H1 (cell line): ENCODE measurements at regions not wholly inside any gene's neighbourhood (a gene's known extent, or its start where the extent isn't known, plus 50 kb on each side); places are given as distances from the start of the nearest gene placed in this dataset.
"Not testable (repeated sequence)": the region's sequence is repeated elsewhere in the genome, so short reads cannot be mapped to it uniquely, and the experiment has no call there.

Source experiments
- CTCF ChIA-PET: fragments of 300-600 bp; sonication (Branson Sonifier 250); formaldehyde crosslinking; loops from one replicate; lab custom pipeline; 2021; ENCODE audit not compliant: partially characterized antibody; lab: Charles Lee
- POLR2A ChIA-PET: fragments of 300-600 bp; sonication (Branson Sonifier 250); formaldehyde crosslinking; loops from one replicate; lab custom pipeline; 2021; ENCODE audit warnings: inconsistent platforms; ENCODE audit not compliant: partially characterized antibody; lab: Charles Lee
- DNase-seq, 2 experiments: peaks; one replicate each; pipeline versions ENCODE4 v3.0.0 to v3.0.0-alpha.2; 2010 to 2022; ENCODE audit warnings: low spot score in 2 of 2, low read depth in 1 of 2, mixed read lengths in 1 of 2
- FAIRE-seq: peaks from 2 replicates; lab custom pipeline; 2011; peaks lifted over from hg19 to GRCh38; lab: Jason Lieb, UNC
- H2AFZ ChIP-seq: 2 replicates; pipeline ENCODE4 v1.8.1; 2012; ENCODE audit warnings: low read length, inconsistent platforms
- H2AK5ac ChIP-seq: 2 replicates; pipeline ENCODE4 v1.6.1; 2013; ENCODE audit warnings: low read depth, low read length
- H2BK120ac ChIP-seq: replicated peaks from 2 replicates; pipeline ENCODE3; 2013; ENCODE audit warnings: low read depth, low read length, inconsistent platforms
- H2BK12ac ChIP-seq: 2 replicates; pipeline ENCODE4 v1.6.1; 2013; ENCODE audit warnings: low read depth, low read length
- H2BK15ac ChIP-seq: 2 replicates; pipeline ENCODE4 v1.6.1; 2013; ENCODE audit warnings: low read length
- H2BK20ac ChIP-seq: 2 replicates; pipeline ENCODE4 v1.6.1; 2013; ENCODE audit warnings: low read length
- H2BK5ac ChIP-seq: 2 replicates; pipeline ENCODE4 v1.6.1; 2013; ENCODE audit warnings: low read depth, low read length
- H3K14ac ChIP-seq: 2 replicates; pipeline ENCODE4 v1.6.1; 2013; ENCODE audit warnings: inconsistent platforms; ENCODE audit not compliant: insufficient read length
- H3K18ac ChIP-seq: 2 replicates; pipeline ENCODE4 v1.6.1; 2013; ENCODE audit warnings: low read length; ENCODE audit errors: extremely low read depth
- H3K23ac ChIP-seq: 2 replicates; pipeline ENCODE4 v1.6.1; 2013; ENCODE audit warnings: inconsistent platforms; ENCODE audit not compliant: insufficient read length
- H3K23me2 ChIP-seq: 2 replicates; pipeline ENCODE4 v1.6.1; 2013; ENCODE audit warnings: low read depth, low read length
- H3K27ac ChIP-seq: 2 replicates; pipeline ENCODE4 v1.6.1; 2011; ENCODE audit warnings: low read depth, low read length, inconsistent platforms
- H3K27me3 ChIP-seq, 4 experiments: replicated peaks in 1 of 4; 1 replicate in 1 of 4; 2 replicates in 3 of 4; pipeline versions ENCODE4 v1.6.1 to v1.8.1; 2011 to 2013; ENCODE audit warnings: low read length in 3 of 4, mild to moderate bottlenecking in 3 of 4, inconsistent platforms in 2 of 4, mixed read lengths in 2 of 4, moderate library complexity in 1 of 4; ENCODE audit not compliant: control insufficient read depth in 3 of 4, insufficient read depth in 3 of 4; ENCODE audit errors: extremely low read depth in 1 of 4
- H3K36me3 ChIP-seq, 4 experiments: 2 replicates each; pipeline versions ENCODE4 v1.6.1 to v1.8.1; 2011 to 2013; ENCODE audit warnings: mild to moderate bottlenecking in 4 of 4, low read length in 3 of 4, moderate library complexity in 2 of 4, control low read depth in 1 of 4, inconsistent platforms in 1 of 4; ENCODE audit not compliant: insufficient read depth in 4 of 4, control insufficient read depth in 2 of 4
- H3K4ac ChIP-seq: replicated peaks from 2 replicates; pipeline ENCODE3; 2013; ENCODE audit warnings: low read length, low read depth, mixed read lengths, inconsistent platforms; ENCODE audit not compliant: insufficient read length
- H3K4me1 ChIP-seq, 4 experiments: replicated peaks in 1 of 4; 1 replicate in 1 of 4; 2 replicates in 3 of 4; pipeline versions ENCODE4 v1.6.1 to v1.8.1; 2011 to 2013; ENCODE audit warnings: low read length in 3 of 4, inconsistent platforms in 2 of 4, mixed read lengths in 1 of 4; ENCODE audit not compliant: insufficient read depth in 4 of 4, control insufficient read depth in 3 of 4
- H3K4me2 ChIP-seq, 2 experiments: 2 replicates each; pipeline versions ENCODE4 v1.6.1 to v1.8.1; 2011 to 2013; ENCODE audit warnings: low read depth in 2 of 2, low read length in 2 of 2, control low read depth in 1 of 2, inconsistent platforms in 1 of 2, mild to moderate bottlenecking in 1 of 2; ENCODE audit not compliant: insufficient read depth in 1 of 2
- H3K4me3 ChIP-seq, 4 experiments: fragments of 200-600, 300-600 bp in 1 of 4; sonication (generic), shearing (Covaris generic), sonication (Bioruptor Twin) in 1 of 4; 2 replicates each; pipeline versions ENCODE4 v1.5.1 to v1.8.1; 2011 to 2016; ENCODE audit warnings: low read length in 4 of 4, low read depth in 3 of 4, control low read depth in 2 of 4, inconsistent platforms in 2 of 4, mild to moderate bottlenecking in 2 of 4, mixed read lengths in 1 of 4, moderate library complexity in 1 of 4; ENCODE audit not compliant: insufficient read depth in 2 of 4; ENCODE audit errors: extremely low read depth in 1 of 4
- H3K56ac ChIP-seq: replicated peaks from 2 replicates; pipeline ENCODE3; 2013; ENCODE audit warnings: low read depth, mild to moderate bottlenecking, mixed read lengths, low read length, inconsistent platforms; ENCODE audit not compliant: insufficient read length
- H3K79me1 ChIP-seq: 2 replicates; pipeline ENCODE4 v1.6.1; 2013; ENCODE audit warnings: low read depth, low read length, control low read depth
- H3K79me2 ChIP-seq, 2 experiments: 2 replicates each; pipeline versions ENCODE4 v1.6.1 to v1.8.1; 2012 to 2013; ENCODE audit warnings: low read length in 2 of 2, mild to moderate bottlenecking in 2 of 2, inconsistent platforms in 1 of 2; ENCODE audit not compliant: insufficient read depth in 2 of 2, control insufficient read depth in 1 of 2
- H3K9ac ChIP-seq, 4 experiments: replicated peaks in 1 of 4; 1 replicate in 1 of 4; 2 replicates in 3 of 4; pipeline versions ENCODE4 v1.6.1 to v1.8.1; 2011 to 2013; ENCODE audit warnings: low read depth in 3 of 4, low read length in 3 of 4, control low read depth in 2 of 4, mild to moderate bottlenecking in 2 of 4, moderate library complexity in 2 of 4, inconsistent platforms in 1 of 4; ENCODE audit errors: extremely low read depth in 1 of 4
- H3K9me3 ChIP-seq, 2 experiments: 2 replicates each; pipeline versions ENCODE4 v1.6.1 to v1.8.1; 2012 to 2013; ENCODE audit warnings: mild to moderate bottlenecking in 2 of 2, moderate library complexity in 2 of 2, control low read depth in 1 of 2, inconsistent platforms in 1 of 2, low read depth in 1 of 2, low read length in 1 of 2, mixed read lengths in 1 of 2; ENCODE audit not compliant: insufficient read depth in 2 of 2
- H4K20me1 ChIP-seq, 2 experiments: replicated peaks in 1 of 2; 2 replicates each; pipeline versions ENCODE3 to v1.8.1; 2011 to 2013; ENCODE audit warnings: inconsistent platforms in 2 of 2, low read length in 2 of 2, mild to moderate bottlenecking in 1 of 2; ENCODE audit not compliant: insufficient read depth in 2 of 2, control insufficient read depth in 1 of 2
- H4K5ac ChIP-seq: 2 replicates; pipeline ENCODE4 v1.6.1; 2013; ENCODE audit warnings: low read length, low read depth, mixed read lengths, inconsistent platforms; ENCODE audit not compliant: insufficient read length
- H4K8ac ChIP-seq: 2 replicates; pipeline ENCODE4 v1.8.0; 2013; ENCODE audit warnings: mild to moderate bottlenecking, moderate library complexity, low read length, inconsistent platforms; ENCODE audit not compliant: insufficient read depth; ENCODE audit errors: extremely low read depth
- H4K91ac ChIP-seq: replicated peaks from 2 replicates; pipeline ENCODE3; 2013; ENCODE audit warnings: low read length, mixed read lengths, inconsistent platforms; ENCODE audit not compliant: insufficient read length
- CBX8 ChIP-seq: fragments of 300-800, 300-1000 bp; sonication (generic); IDR thresholded peaks from 2 replicates; pipeline ENCODE4 v1.7.1; 2016; ENCODE audit warnings: low read depth, low read length, borderline replicate concordance
- CHD1 ChIP-seq: IDR thresholded peaks from 2 replicates; pipeline ENCODE4 v1.6.1; 2012; ENCODE audit warnings: low read depth, low read length, improper control_type of control experiment
- CREB1 ChIP-seq: IDR thresholded peaks from 2 replicates; pipeline ENCODE4 v1.6.1; 2012; ENCODE audit warnings: inconsistent platforms
- WGBS, 2 experiments: shearing (Covaris generic) in 1 of 2; methylation state at CpG; one replicate each; pipeline versions ENCODE4 v1.1.6 to v1.1.7; 2013 to 2015; ENCODE audit warnings: low lambda C conversion rate in 2 of 2, mixed read lengths in 2 of 2, inconsistent platforms in 1 of 2, low coverage in 1 of 2, missing lambda C conversion rate in 1 of 2; ENCODE audit not compliant: insufficient replicate concordance in 2 of 2, insufficient coverage in 1 of 2, insufficient read length in 1 of 2; ENCODE audit errors: extremely low coverage in 1 of 2, missing lambda C conversion rate in 1 of 2; 5-methylcytosine and 5-hydroxymethylcytosine counted together

GRCh38 chr5:33105521-33105941 is 335.2 kb upstream of the TARS1 start:
- DNase-seq = no peak
- H2BK20ac ChIP-seq = no peak overlapping the region
- peaks cover 28 to 30% of the 10 kb centered on the region in 2 experiments for H3K9me3 ChIP-seq
- H4K8ac ChIP-seq = no peak overlapping the region
- no peak overlapping the region for H2BK15ac ChIP-seq
- H3K56ac ChIP-seq = no peak overlapping the region
- no peak overlapping the region for H3K23ac ChIP-seq
- no peak overlapping the region for H3K27ac ChIP-seq
- H3K79me2 ChIP-seq = no peaks in the 10 kb centered on the region
- no peak overlapping the region for H4K5ac ChIP-seq
- no peak overlapping the region for H2AFZ ChIP-seq
- no peaks in the 10 kb centered on the region for H4K20me1 ChIP-seq
- TF ChIP-seq CBX8 (no peak), CREB1 (no peak), CHD1 (no peak)
- TF ChIP-seq, all 59 proteins: peak for 0
- no peak overlapping the region for H3K4me2 ChIP-seq
- H3K18ac ChIP-seq = no peak overlapping the region
- FAIRE-seq = no peak
- no peak overlapping the region for H2BK5ac ChIP-seq
- H4K91ac ChIP-seq = no peak overlapping the region
- no peaks in the 10 kb centered on the region for H3K27me3 ChIP-seq
- H3K14ac ChIP-seq = no peak overlapping the region
- POLR2A ChIA-PET = no interaction called here
- H3K36me3 ChIP-seq = no peaks in the 10 kb centered on the region; a peak in 1 of 8 replicates
- no peaks in the 10 kb centered on the region; the same call in 1 of the 2 replicates for H3K23me2 ChIP-seq
- H2BK12ac ChIP-seq = no peak overlapping the region
- 90% methylated on average over 1 of the region's 1 CpG; no CpG with 5 or more reads in 1 of the 2 experiments for WGBS, 2 experiments
- H2AK5ac ChIP-seq = no peak overlapping the region
- no peak overlapping the region for H3K9ac ChIP-seq
- no peak overlapping the region for H2BK120ac ChIP-seq
- CTCF ChIA-PET = no interaction called here
- no peaks in the 10 kb centered on the region for H3K4me1 ChIP-seq
- H3K79me1 ChIP-seq = no peaks in the 10 kb centered on the region
- H3K4ac ChIP-seq = no peak overlapping the region
- H3K4me3 ChIP-seq = no peak overlapping the region

GRCh38 chr5:33110496-33110895 is 330.3 kb upstream of the TARS1 start:
- H3K4me2 ChIP-seq, H3K14ac ChIP-seq, H3K18ac ChIP-seq, H3K4me3 ChIP-seq, H4K8ac ChIP-seq, H3K36me3 ChIP-seq, H3K79me2 ChIP-seq, H3K4me1 ChIP-seq, FAIRE-seq, H3K79me1 ChIP-seq, DNase-seq, H3K23ac ChIP-seq, H4K20me1 ChIP-seq, H3K23me2 ChIP-seq, H2AFZ ChIP-seq, POLR2A ChIA-PET, H2BK120ac ChIP-seq, H3K9ac ChIP-seq, H3K27ac ChIP-seq, H2BK15ac ChIP-seq, H3K4ac ChIP-seq, CTCF ChIA-PET, H2BK20ac ChIP-seq, H4K91ac ChIP-seq, H2BK12ac ChIP-seq, H4K5ac ChIP-seq, H2BK5ac ChIP-seq, H3K56ac ChIP-seq, H2AK5ac ChIP-seq, H3K27me3 ChIP-seq: not testable (repeated sequence)
- peaks cover 14 to 17% of the 10 kb centered on the region in 2 experiments for H3K9me3 ChIP-seq
- WGBS, 2 experiments = 96% methylated on average over 2 of the region's 2 CpGs; no CpG with 5 or more reads in 1 of the 2 experiments
